ENCODE measurements at regions not wholly inside any gene's neighbourhood (a gene's known extent, or its start where the extent isn't known, plus 50 kb on each side); places are given as distances from the start of the nearest gene placed in this dataset.

DNA sequence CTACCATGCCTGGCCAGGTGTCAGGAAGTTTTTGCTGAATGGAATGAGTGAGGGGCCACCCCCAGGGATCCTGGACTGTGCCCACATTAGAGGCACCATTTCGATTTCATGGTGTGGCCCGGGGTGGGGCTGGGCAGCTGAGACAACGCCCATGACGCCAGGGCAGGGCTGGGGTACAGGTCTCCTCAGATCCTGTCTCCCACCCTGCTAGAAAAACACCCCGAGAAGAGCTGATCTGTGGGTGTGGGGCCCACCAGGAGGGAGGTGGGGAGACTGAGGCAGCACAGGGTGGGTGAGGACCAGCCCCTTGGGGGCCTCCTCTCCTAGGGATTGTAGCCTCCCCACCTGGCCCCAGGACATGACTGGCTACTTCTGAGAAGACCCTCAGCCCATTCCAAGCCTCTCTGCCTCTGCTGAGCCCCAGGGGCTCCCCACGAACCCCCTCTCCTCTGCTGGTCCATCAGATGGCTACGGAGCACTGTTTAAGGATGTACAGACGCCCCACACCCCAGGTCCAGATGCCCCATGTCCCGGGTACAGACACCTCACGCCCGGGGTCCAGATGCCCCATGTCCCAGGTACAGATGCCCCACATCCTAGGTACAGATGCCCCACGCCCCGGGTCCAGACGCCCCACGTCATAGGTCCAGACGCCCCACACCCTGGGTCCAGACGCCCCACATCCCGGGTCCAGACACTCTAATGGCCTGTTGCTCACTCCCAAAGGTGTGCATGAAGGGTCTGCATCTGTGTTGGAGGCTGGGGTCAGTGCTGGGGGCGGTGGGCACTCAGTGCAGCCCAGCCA lies 99.4 kb downstream of the MICALL2 start:
- no peak for TF ChIP-seq CTCF (IDR thresholded peaks at IDR 0.05 in 4 of 5, conservative IDR thresholded peaks at IDR 0.05 in 1 of 5)
- TF ChIP-seq POLR2A (IDR thresholded peaks at IDR 0.05), result no peak

All from gastrocnemius medialis (tissue), 4 donors.